WTC11 (cell line): ENCODE measurements at regions not wholly inside any gene's neighbourhood (a gene's known extent, or its start where the extent isn't known, plus 50 kb on each side); places are given as distances from the start of the nearest gene placed in this dataset.

Experiments used
- ATAC-seq: fragments of 200-7000 bp; cut with Tn5 transposase; 2 replicates; pipeline ENCODE4 v1.10.0; 2021; ENCODE audit warnings: mild to moderate bottlenecking, moderate library complexity
- CTCF ChIA-PET: fragments of 300-600 bp; sonication (Branson Sonifier 250); formaldehyde crosslinking; loops from one replicate; lab custom pipeline; 2021; ENCODE audit warnings: antibody characterized with exemption; lab: Charles Lee
- POLR2A ChIA-PET: fragments of 350-600 bp; sonication (Branson Sonifier 250); formaldehyde crosslinking; loops from one replicate; lab custom pipeline; 2021; ENCODE audit warnings: antibody characterized with exemption; lab: Charles Lee
- DNase-seq: peaks from one replicate; pipeline ENCODE4 v3.0.0; 2021; ENCODE audit warnings: low spot score
- H3K27ac Mint-ChIP-seq: 2 replicates; pipeline ENCODE4 v1.8.0; 2021; ENCODE audit warnings: mixed read lengths
- H3K27me3 Mint-ChIP-seq: 2 replicates; pipeline ENCODE4 v1.8.0; 2021; ENCODE audit warnings: low read depth, mild to moderate bottlenecking, moderate library complexity, mixed read lengths
- H3K36me3 Mint-ChIP-seq: 2 replicates; pipeline ENCODE4 v1.8.0; 2021; ENCODE audit warnings: mixed read lengths
- H3K4me1 Mint-ChIP-seq: 2 replicates; pipeline ENCODE4 v1.8.0; 2022; ENCODE audit warnings: mixed read lengths
- H3K4me3 Mint-ChIP-seq: 2 replicates; pipeline ENCODE4 v1.8.0; 2021; ENCODE audit warnings: mild to moderate bottlenecking, moderate library complexity, mixed read lengths
- H3K9me3 Mint-ChIP-seq: 2 replicates; pipeline ENCODE4 v1.8.0; 2021; ENCODE audit warnings: mixed read lengths
- AFF4 ChIP-seq: sonication (generic); formaldehyde crosslinking; IDR thresholded peaks from 2 replicates; pipeline ENCODE4 v1.8.1; 2023; ENCODE audit warnings: mild to moderate bottlenecking, missing genetic modification reagents, borderline replicate concordance
- ATF3 ChIP-seq: sonication (generic); formaldehyde crosslinking; conservative IDR thresholded peaks from 2 replicates; pipeline ENCODE4 v1.8.1; 2022; ENCODE audit warnings: mild to moderate bottlenecking, missing genetic modification reagents
- ATF6 ChIP-seq: sonication (generic); formaldehyde crosslinking; IDR thresholded peaks from 2 replicates; pipeline ENCODE4 v1.8.1; 2023; ENCODE audit warnings: mild to moderate bottlenecking, missing genetic modification reagents
- E2F5 ChIP-seq: sonication (generic); formaldehyde crosslinking; IDR thresholded peaks from 2 replicates; pipeline ENCODE4 v1.8.1; 2022; ENCODE audit warnings: mild to moderate bottlenecking, moderate library complexity, missing genetic modification reagents
- FOXK1 ChIP-seq: sonication (generic); formaldehyde crosslinking; IDR thresholded peaks from 2 replicates; pipeline ENCODE4 v1.8.0; 2022; ENCODE audit warnings: mild to moderate bottlenecking, moderate library complexity, missing genetic modification reagents
- HMGXB4 ChIP-seq: sonication (generic); formaldehyde crosslinking; IDR thresholded peaks from 2 replicates; pipeline ENCODE4 v1.8.1; 2023; ENCODE audit warnings: mild to moderate bottlenecking, moderate library complexity, missing genetic modification reagents
- MYBL2 ChIP-seq: sonication (generic); formaldehyde crosslinking; IDR thresholded peaks from 2 replicates; pipeline ENCODE4 v1.8.1; 2023; ENCODE audit warnings: mild to moderate bottlenecking, moderate library complexity, missing genetic modification reagents
- NFYB ChIP-seq: sonication (generic); formaldehyde crosslinking; conservative IDR thresholded peaks from 2 replicates; pipeline ENCODE4 v1.8.0; 2022; ENCODE audit warnings: low read depth, missing genetic modification reagents
- PREB ChIP-seq: sonication (generic); formaldehyde crosslinking; IDR thresholded peaks from 2 replicates; pipeline ENCODE4 v1.8.1; 2022; ENCODE audit warnings: mild to moderate bottlenecking, missing genetic modification reagents, moderate library complexity, borderline replicate concordance
- PRRX2 ChIP-seq: fragments of 250-450 bp; sonication (Bioruptor Pico); IDR thresholded peaks from 2 replicates; pipeline ENCODE4 v1.8.0; 2021; ENCODE audit warnings: mild to moderate bottlenecking
- SOX15 ChIP-seq: fragments of 250-450 bp; sonication (Bioruptor Pico); IDR thresholded peaks from 2 replicates; pipeline ENCODE4 v1.9.0; 2021; ENCODE audit warnings: mild to moderate bottlenecking
- SP1 ChIP-seq: sonication (generic); formaldehyde crosslinking; conservative IDR thresholded peaks from 2 replicates; pipeline ENCODE4 v1.8.1; 2022; ENCODE audit warnings: missing genetic modification reagents
- TEAD1 ChIP-seq: sonication (generic); formaldehyde crosslinking; IDR thresholded peaks from 2 replicates; pipeline ENCODE4 v1.8.0; 2022; ENCODE audit warnings: mild to moderate bottlenecking, missing genetic modification reagents
- USF1 ChIP-seq: sonication (generic); formaldehyde crosslinking; IDR thresholded peaks from 2 replicates; pipeline ENCODE4 v1.8.0; 2022; ENCODE audit warnings: mild to moderate bottlenecking, missing genetic modification reagents
- ZBTB43 ChIP-seq: sonication (generic); formaldehyde crosslinking; IDR thresholded peaks from 2 replicates; pipeline ENCODE4 v1.8.1; 2023; ENCODE audit warnings: mild to moderate bottlenecking, missing genetic modification reagents
- ZNF232 ChIP-seq: sonication (generic); formaldehyde crosslinking; IDR thresholded peaks from 2 replicates; pipeline ENCODE4 v1.8.0; 2022; ENCODE audit warnings: mild to moderate bottlenecking, missing genetic modification reagents
- ZNF281 ChIP-seq: sonication (generic); formaldehyde crosslinking; IDR thresholded peaks from 2 replicates; pipeline ENCODE4 v1.8.0; 2023; ENCODE audit warnings: mild to moderate bottlenecking, missing genetic modification reagents
- ZNF317 ChIP-seq: sonication (generic); formaldehyde crosslinking; IDR thresholded peaks from 2 replicates; pipeline ENCODE4 v1.8.1; 2023; ENCODE audit warnings: low read depth, mild to moderate bottlenecking, moderate library complexity, missing genetic modification reagents, borderline replicate concordance
- ZNF671 ChIP-seq: fragments of 250-450 bp; sonication (Bioruptor Pico); IDR thresholded peaks from 2 replicates; pipeline ENCODE4 v1.8.0; 2021; ENCODE audit warnings: mild to moderate bottlenecking

GRCh38 chr7:52320610-52321009 lies 714.8 kb upstream of the POM121L12 start:
- peaks cover 34% of the 10 kb centered on the region for H3K9me3 Mint-ChIP-seq

GRCh38 chr7:52317921-52318320 lies 717.5 kb upstream of the POM121L12 start:
- peaks cover 15% of the 10 kb centered on the region for H3K36me3 Mint-ChIP-seq
- CTCF ChIA-PET: no interaction called here
- DNase-seq (no peak), ATAC-seq (no peak)
- no peak overlapping the region for H3K4me3 Mint-ChIP-seq
- H3K4me1 Mint-ChIP-seq: no peaks in the 10 kb centered on the region
- H3K9me3 Mint-ChIP-seq: peaks cover 44% of the 10 kb centered on the region
- H3K27ac Mint-ChIP-seq: no peak overlapping the region
- no peaks in the 10 kb centered on the region for H3K27me3 Mint-ChIP-seq
- POLR2A ChIA-PET: no interaction called here
- no peak for TF ChIP-seq SOX15 (CRISPR knock-in tag)
- TF ChIP-seq ATF3 (CRISPR knock-in tag): no peak
- TF ChIP-seq AFF4 (CRISPR knock-in tag): no peak
- no peak for TF ChIP-seq PRRX2 (CRISPR knock-in tag)
- no peak for TF ChIP-seq MYBL2 (CRISPR knock-in tag)
- no peak for TF ChIP-seq NFYB
- TF ChIP-seq ATF6 (CRISPR knock-in tag): no peak
- TF ChIP-seq TEAD1: no peak
- no peak for TF ChIP-seq ZNF281
- TF ChIP-seq PREB (CRISPR knock-in tag): no peak
- TF ChIP-seq ZNF232 (CRISPR knock-in tag): no peak
- TF ChIP-seq ZBTB43: no peak
- TF ChIP-seq ZNF317 (CRISPR knock-in tag): no peak
- no peak for TF ChIP-seq FOXK1
- no peak for TF ChIP-seq USF1 (CRISPR knock-in tag)
- TF ChIP-seq HMGXB4 (CRISPR knock-in tag): no peak

More at GRCh38 chr7:52320610-52321009, 714.8 kb upstream of the POM121L12 start:
- H3K4me1 Mint-ChIP-seq: no peaks in the 10 kb centered on the region
- POLR2A ChIA-PET: no interaction called here
- H3K4me3 Mint-ChIP-seq: no peak overlapping the region
- CTCF ChIA-PET: no interaction called here
- no peak overlapping the region for H3K27ac Mint-ChIP-seq
- H3K27me3 Mint-ChIP-seq: no peaks in the 10 kb centered on the region
- TF ChIP-seq ATF3 (CRISPR knock-in tag): no peak
- no peak for TF ChIP-seq ZNF671 (CRISPR knock-in tag)
- no peak for TF ChIP-seq E2F5 (CRISPR knock-in tag)
- TF ChIP-seq SP1 (CRISPR knock-in tag): no peak
- H3K36me3 Mint-ChIP-seq: peaks cover 15% of the 10 kb centered on the region
- ATAC-seq: no peak
- no peak for DNase-seq
